ENCODE measurements at regions not wholly inside any gene's neighbourhood (a gene's known extent, or its start where the extent isn't known, plus 50 kb on each side); places are given as distances from the start of the nearest gene placed in this dataset.

GRCh38 chr7:24058953-24059352, 225.0 kb upstream of the NPY start:
- intact Hi-C loops (cut with DNase I; ENCODE audit: low total_unique reads): no loop called here
- no peak for DNase-seq (ENCODE audit: low spot score in 2 of 2)
- WGBS, 2 donors: 69 to 80% methylated on average over 4 of the region's 4 CpGs
- no peak for TF ChIP-seq CTCF (IDR thresholded peaks at IDR 0.05)
- TF ChIP-seq POLR2A (IDR thresholded peaks at IDR 0.05): no peak
- no peak overlapping the region for H3K4me3 ChIP-seq (ENCODE audit: low read depth, poor library complexity, severe bottlenecking)

GRCh38 chr7:24059775-24060174, 224.2 kb upstream of the NPY start:
- H3K4me3 ChIP-seq (ENCODE audit: low read depth, poor library complexity, severe bottlenecking): no peak overlapping the region
- intact Hi-C loops (cut with DNase I; ENCODE audit: low total_unique reads): no loop called here
- no peak for DNase-seq (ENCODE audit: low spot score in 2 of 2)
- WGBS, 2 donors: 48 to 71% methylated on average over 12 of the region's 12 CpGs
- TF ChIP-seq POLR2A (IDR thresholded peaks at IDR 0.05): no peak
- no peak for TF ChIP-seq CTCF (IDR thresholded peaks at IDR 0.05)

GRCh38 chr7:24063721-24064120, 220.3 kb upstream of the NPY start:
- no peak overlapping the region for H3K4me3 ChIP-seq (ENCODE audit: low read depth, poor library complexity, severe bottlenecking)
- DNase-seq (ENCODE audit: low spot score in 2 of 2): no peak
- WGBS, 2 donors: 79 to 82% methylated on average over 6 of the region's 6 CpGs
- no peak for TF ChIP-seq POLR2A (IDR thresholded peaks at IDR 0.05)
- no peak for TF ChIP-seq CTCF (IDR thresholded peaks at IDR 0.05)
- intact Hi-C loops (cut with DNase I; ENCODE audit: low total_unique reads): no loop called here

GRCh38 chr7:24069751-24070150, 214.2 kb upstream of the NPY start:
- H3K4me3 ChIP-seq (ENCODE audit: low read depth, poor library complexity, severe bottlenecking): no peak overlapping the region
- intact Hi-C loops (cut with DNase I; ENCODE audit: low total_unique reads): no loop called here
- no peak for TF ChIP-seq POLR2A (IDR thresholded peaks at IDR 0.05)
- TF ChIP-seq CTCF (IDR thresholded peaks at IDR 0.05): no peak
- DNase-seq (ENCODE audit: low spot score in 2 of 2): no peak
- 85 to 87% methylated on average over 3 of the region's 3 CpGs for WGBS, 2 donors

GRCh38 chr7:24073651-24074420, 210.2 kb upstream of the NPY start:
- 56 to 61% methylated on average over 9 of the region's 9 CpGs for WGBS, 2 donors
- TF ChIP-seq POLR2A (IDR thresholded peaks at IDR 0.05): no peak
- TF ChIP-seq CTCF (IDR thresholded peaks at IDR 0.05): no peak
- no peak for DNase-seq (ENCODE audit: low spot score in 2 of 2)
- H3K4me3 ChIP-seq (ENCODE audit: low read depth, poor library complexity, severe bottlenecking): no peak overlapping the region
- intact Hi-C loops (cut with DNase I; ENCODE audit: low total_unique reads): no loop called here

GRCh38 chr7:24075426-24075810, 208.6 kb upstream of the NPY start:
- DNase-seq (ENCODE audit: low spot score in 2 of 2): no peak
- intact Hi-C loops (cut with DNase I; ENCODE audit: low total_unique reads): no loop called here
- no peak for TF ChIP-seq CTCF (IDR thresholded peaks at IDR 0.05)
- TF ChIP-seq POLR2A (IDR thresholded peaks at IDR 0.05): no peak
- no peak overlapping the region for H3K4me3 ChIP-seq (ENCODE audit: low read depth, poor library complexity, severe bottlenecking)
- 14 to 32% methylated on average over 1 of the region's 1 CpG for WGBS, 2 donors

All from lower leg skin (tissue), 4 donors.